DOHH2 (cell line): ENCODE measurements at regions not wholly inside any gene's neighbourhood (a gene's known extent, or its start where the extent isn't known, plus 50 kb on each side); places are given as distances from the start of the nearest gene placed in this dataset.

ENCODE experiments used
- H3F3A ChIP-seq: fragments of 200-600 bp; sonication (generic), shearing (Covaris generic); 2 replicates; pipeline ENCODE4 v1.6.0; 2016; ENCODE audit warnings: antibody characterized with exemption, mild to moderate bottlenecking; ENCODE audit not compliant: control insufficient read depth, insufficient read depth
- H3K27ac ChIP-seq: fragments of 200-600 bp; sonication (generic); 2 replicates; pipeline ENCODE4 v1.5.1; 2014; ENCODE audit warnings: low read depth, mild to moderate bottlenecking, low read length, moderate library complexity
- H3K27me3 ChIP-seq: fragments of 200-600 bp; sonication (generic); 2 replicates; pipeline ENCODE4 v1.6.1; 2014; ENCODE audit warnings: mild to moderate bottlenecking, low read length, mixed read lengths; ENCODE audit not compliant: control insufficient read depth
- H3K36me3 ChIP-seq: fragments of 200-600 bp; sonication (generic); 2 replicates; pipeline ENCODE4 v1.6.1; 2014; ENCODE audit warnings: mild to moderate bottlenecking, low read length, moderate library complexity, mixed read lengths; ENCODE audit not compliant: control insufficient read depth
- H3K4me1 ChIP-seq: fragments of 200-600 bp; sonication (generic); 2 replicates; pipeline ENCODE4 v1.6.1; 2014; ENCODE audit warnings: mild to moderate bottlenecking, low read length, mixed read lengths; ENCODE audit not compliant: control insufficient read depth
- H3K4me2 ChIP-seq: fragments of 200-600 bp; sonication (generic); 2 replicates; pipeline ENCODE4 v1.6.0; 2014; ENCODE audit warnings: mild to moderate bottlenecking, low read length, moderate library complexity
- H3K4me3 ChIP-seq: fragments of 200-600 bp; sonication (generic); 2 replicates; pipeline ENCODE4 v1.5.1; 2014; ENCODE audit warnings: mild to moderate bottlenecking, low read length, mixed read lengths
- H3K79me2 ChIP-seq: fragments of 200-600 bp; sonication (generic); 2 replicates; pipeline ENCODE4 v1.6.1; 2014; ENCODE audit warnings: mild to moderate bottlenecking, low read length, mixed read lengths; ENCODE audit not compliant: control insufficient read depth
- H3K9me2 ChIP-seq: fragments of 200-600 bp; sonication (generic); replicated peaks from 2 replicates; pipeline ENCODE4 v1.6.1; 2014; ENCODE audit warnings: mild to moderate bottlenecking, low read length, mixed read lengths; ENCODE audit not compliant: control insufficient read depth
- H3K9me3 ChIP-seq: fragments of 200-600 bp; sonication (generic); 2 replicates; pipeline ENCODE4 v1.6.1; 2014; ENCODE audit warnings: antibody characterized with exemption, low read length, mixed read lengths; ENCODE audit not compliant: control insufficient read depth, insufficient read depth
- H4K20me1 ChIP-seq: fragments of 200-600 bp; sonication (generic); 2 replicates; pipeline ENCODE4 v1.6.0; 2014; ENCODE audit warnings: low read depth, mild to moderate bottlenecking, antibody characterized with exemption, low read length, moderate library complexity; ENCODE audit not compliant: control insufficient read depth, insufficient read depth
- EZH2phosphoT487 ChIP-seq: fragments of 200-600 bp; sonication (generic); IDR thresholded peaks from 2 replicates; pipeline ENCODE4 v1.6.1; 2017; ENCODE audit warnings: borderline replicate concordance, mild to moderate bottlenecking, antibody characterized with exemption, low read length, moderate library complexity, mixed read lengths
- TF ChIP-seq, protein P1 (sequence below): fragments of 200-600 bp; sonication (generic); IDR thresholded peaks from one replicate; pipeline ENCODE4 v1.5.1; 2014; ENCODE audit warnings: antibody characterized with exemption, mild to moderate bottlenecking, low read depth, low read length; ENCODE audit not compliant: poor library complexity, severe bottlenecking

DNA sequence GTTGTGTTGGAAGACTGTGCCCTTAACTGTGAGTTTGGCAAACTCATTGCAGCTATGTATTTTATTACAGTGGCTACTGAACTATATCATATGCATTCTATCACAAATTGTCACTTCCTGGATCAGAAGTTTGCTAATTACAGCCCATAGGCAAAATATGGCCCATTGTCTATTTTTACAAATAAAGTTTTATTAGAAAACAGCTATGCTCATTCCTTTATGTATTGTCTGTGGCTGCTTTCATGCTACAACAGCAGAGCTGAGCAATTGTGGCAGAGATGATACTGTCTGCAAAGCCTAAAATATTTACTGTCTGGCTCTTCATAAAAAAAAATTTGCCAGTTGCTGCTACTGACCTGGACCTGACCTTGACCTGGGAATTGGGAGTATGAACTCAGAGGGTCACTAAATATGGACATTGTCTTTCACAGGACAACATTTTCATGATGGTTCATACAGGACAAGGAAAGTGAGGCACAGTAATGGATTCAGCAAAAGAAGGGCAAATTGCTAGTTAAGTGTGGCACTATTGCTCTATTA is 316.9 kb downstream of the ZNF621 start:
- no peaks in the 10 kb centered on the region; the same call in 1 of the 2 replicates for H3K27me3 ChIP-seq
- H3K4me1 ChIP-seq = no peaks in the 10 kb centered on the region
- H3K27ac ChIP-seq = no peak overlapping the region
- H3K79me2 ChIP-seq = no peaks in the 10 kb centered on the region
- H3F3A ChIP-seq = no peaks in the 10 kb centered on the region
- H3K4me2 ChIP-seq = no peak overlapping the region
- no peak for TF ChIP-seq EZH2phosphoT487
- TF ChIP-seq, protein P1, sequence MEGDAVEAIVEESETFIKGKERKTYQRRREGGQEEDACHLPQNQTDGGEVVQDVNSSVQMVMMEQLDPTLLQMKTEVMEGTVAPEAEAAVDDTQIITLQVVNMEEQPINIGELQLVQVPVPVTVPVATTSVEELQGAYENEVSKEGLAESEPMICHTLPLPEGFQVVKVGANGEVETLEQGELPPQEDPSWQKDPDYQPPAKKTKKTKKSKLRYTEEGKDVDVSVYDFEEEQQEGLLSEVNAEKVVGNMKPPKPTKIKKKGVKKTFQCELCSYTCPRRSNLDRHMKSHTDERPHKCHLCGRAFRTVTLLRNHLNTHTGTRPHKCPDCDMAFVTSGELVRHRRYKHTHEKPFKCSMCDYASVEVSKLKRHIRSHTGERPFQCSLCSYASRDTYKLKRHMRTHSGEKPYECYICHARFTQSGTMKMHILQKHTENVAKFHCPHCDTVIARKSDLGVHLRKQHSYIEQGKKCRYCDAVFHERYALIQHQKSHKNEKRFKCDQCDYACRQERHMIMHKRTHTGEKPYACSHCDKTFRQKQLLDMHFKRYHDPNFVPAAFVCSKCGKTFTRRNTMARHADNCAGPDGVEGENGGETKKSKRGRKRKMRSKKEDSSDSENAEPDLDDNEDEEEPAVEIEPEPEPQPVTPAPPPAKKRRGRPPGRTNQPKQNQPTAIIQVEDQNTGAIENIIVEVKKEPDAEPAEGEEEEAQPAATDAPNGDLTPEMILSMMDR = no peak
- H3K9me3 ChIP-seq = no peaks in the 10 kb centered on the region
- H3K36me3 ChIP-seq = no peaks in the 10 kb centered on the region
- no peaks in the 10 kb centered on the region for H3K9me2 ChIP-seq
- H3K4me3 ChIP-seq = no peak overlapping the region
- H4K20me1 ChIP-seq = no peaks in the 10 kb centered on the region

DNA sequence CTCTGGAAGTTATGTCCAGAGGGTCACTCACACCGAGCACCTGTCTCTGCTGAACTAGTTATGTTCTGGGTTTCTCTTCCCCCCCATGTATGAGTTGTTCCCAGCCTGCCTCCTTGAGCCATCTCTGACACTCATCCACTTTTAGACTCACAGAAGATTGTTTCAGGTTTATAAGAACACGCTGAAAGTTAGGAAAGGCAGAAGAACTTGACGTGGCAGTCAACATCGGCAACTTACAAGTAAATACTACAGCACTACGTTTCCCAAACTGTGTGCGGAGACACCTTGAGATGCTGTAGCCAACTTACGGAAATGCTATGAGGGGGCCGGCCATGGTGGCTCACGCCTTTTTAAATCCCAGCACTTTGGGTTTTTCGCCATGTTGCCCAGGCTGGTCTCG is 318.0 kb downstream of the ZNF621 start:
- no peak overlapping the region for H3K27ac ChIP-seq
- TF ChIP-seq EZH2phosphoT487 = no peak
- TF ChIP-seq, protein P1 = no peak
- H3K4me2 ChIP-seq = no peak overlapping the region
- peaks cover 3% of the 10 kb centered on the region; the same call in 1 of the 2 replicates for H3K27me3 ChIP-seq
- no peak overlapping the region for H3K4me3 ChIP-seq
- no peaks in the 10 kb centered on the region for H3K9me3 ChIP-seq
- H3F3A ChIP-seq = no peaks in the 10 kb centered on the region
- H3K9me2 ChIP-seq = no peaks in the 10 kb centered on the region
- H3K36me3 ChIP-seq = no peaks in the 10 kb centered on the region
- no peaks in the 10 kb centered on the region for H3K4me1 ChIP-seq
- H4K20me1 ChIP-seq = no peaks in the 10 kb centered on the region
- H3K79me2 ChIP-seq = no peaks in the 10 kb centered on the region

DNA sequence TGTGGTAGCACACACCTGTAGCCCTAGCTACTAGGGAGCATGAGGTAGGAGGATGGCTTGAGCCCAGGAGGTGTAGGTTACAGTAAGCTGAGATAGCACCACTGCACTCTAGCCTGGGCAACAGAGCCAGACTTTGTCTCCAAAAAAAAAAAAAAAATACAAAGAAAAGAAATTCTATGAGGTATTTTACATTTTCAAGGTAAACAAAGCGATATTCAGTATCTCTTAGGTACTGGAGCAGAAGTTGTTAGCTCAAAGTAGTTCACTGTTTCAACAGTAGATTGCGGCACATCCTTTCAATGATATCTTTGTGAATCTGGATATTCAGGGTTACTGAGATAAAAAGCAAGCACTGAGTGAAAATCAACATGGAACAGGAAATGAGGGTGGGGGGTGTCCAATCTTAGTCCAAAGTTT is 318.5 kb downstream of the ZNF621 start:
- Histone ChIP-seq H3K9me2 (no peaks in the 10 kb centered on the region), H3K27ac (no peak overlapping the region), H3K27me3 (peaks cover 3% of the 10 kb centered on the region; the same call in 1 of the 2 replicates), H3K4me1 (no peaks in the 10 kb centered on the region), H3K36me3 (no peaks in the 10 kb centered on the region), H4K20me1 (no peaks in the 10 kb centered on the region), H3K9me3 (no peaks in the 10 kb centered on the region), H3K79me2 (no peaks in the 10 kb centered on the region), H3F3A (no peaks in the 10 kb centered on the region), H3K4me2 (no peak overlapping the region), H3K4me3 (no peak overlapping the region)
- TF ChIP-seq, protein P1 = no peak
- no peak for TF ChIP-seq EZH2phosphoT487
